ENCODE measurements at regions not wholly inside any gene's neighbourhood (a gene's known extent, or its start where the extent isn't known, plus 50 kb on each side); places are given as distances from the start of the nearest gene placed in this dataset.

- TF ChIP-seq GATA2 (IDR thresholded peaks at IDR 0.05; ENCODE audit: low read depth, low read length) (no peak), GATA3 (IDR thresholded peaks at IDR 0.05; ENCODE audit: low read depth, low read length) (no peak)
These were observed 183.6 kb upstream of the LRFN2 start for GRCh38 chr6:40770794-40771193.

- TF ChIP-seq GATA2 (IDR thresholded peaks at IDR 0.05; ENCODE audit: low read depth, low read length) (no peak), GATA3 (IDR thresholded peaks at IDR 0.05; ENCODE audit: low read depth, low read length) (no peak)
These were observed 177.6 kb upstream of the LRFN2 start for GRCh38 chr6:40764726-40765125.

- TF ChIP-seq GATA2 (IDR thresholded peaks at IDR 0.05; ENCODE audit: low read depth, low read length) (no peak), GATA3 (IDR thresholded peaks at IDR 0.05; ENCODE audit: low read depth, low read length) (no peak)
These were observed 175.8 kb upstream of the LRFN2 start for GRCh38 chr6:40762981-40763380.

GRCh38 chr6:40760887-40761286 is 173.7 kb upstream of the LRFN2 start:
- TF ChIP-seq GATA3 (IDR thresholded peaks at IDR 0.05; ENCODE audit: low read depth, low read length) (no peak), GATA2 (IDR thresholded peaks at IDR 0.05; ENCODE audit: low read depth, low read length) (no peak)

GRCh38 chr6:40759838-40760237 is 172.7 kb upstream of the LRFN2 start:
- TF ChIP-seq GATA3 (IDR thresholded peaks at IDR 0.05; ENCODE audit: low read depth, low read length) (no peak), GATA2 (IDR thresholded peaks at IDR 0.05; ENCODE audit: low read depth, low read length) (no peak)

GRCh38 chr6:40759264-40759663 is 172.1 kb upstream of the LRFN2 start:
- TF ChIP-seq GATA3 (IDR thresholded peaks at IDR 0.05; ENCODE audit: low read depth, low read length) = no peak
- TF ChIP-seq GATA2 (IDR thresholded peaks at IDR 0.05; ENCODE audit: low read depth, low read length) = no peak

GRCh38 chr6:40755749-40756452 is 168.7 kb upstream of the LRFN2 start:
- TF ChIP-seq GATA3 (IDR thresholded peaks at IDR 0.05; ENCODE audit: low read depth, low read length) (no peak), GATA2 (IDR thresholded peaks at IDR 0.05; ENCODE audit: low read depth, low read length) (no peak)

GRCh38 chr6:40755046-40755681 is 168.0 kb upstream of the LRFN2 start:
- TF ChIP-seq GATA2 (IDR thresholded peaks at IDR 0.05; ENCODE audit: low read depth, low read length) (no peak), GATA3 (IDR thresholded peaks at IDR 0.05; ENCODE audit: low read depth, low read length) (no peak)

- TF ChIP-seq GATA2 (IDR thresholded peaks at IDR 0.05; ENCODE audit: low read depth, low read length) (no peak), GATA3 (IDR thresholded peaks at IDR 0.05; ENCODE audit: low read depth, low read length) (no peak)
These were observed 167.4 kb upstream of the LRFN2 start for GRCh38 chr6:40754461-40755045.

- TF ChIP-seq GATA2 (IDR thresholded peaks at IDR 0.05; ENCODE audit: low read depth, low read length) (no peak), GATA3 (IDR thresholded peaks at IDR 0.05; ENCODE audit: low read depth, low read length) (no peak)
These were observed 166.7 kb upstream of the LRFN2 start for GRCh38 chr6:40753675-40754448.

- TF ChIP-seq GATA3 (IDR thresholded peaks at IDR 0.05; ENCODE audit: low read depth, low read length) (no peak), GATA2 (IDR thresholded peaks at IDR 0.05; ENCODE audit: low read depth, low read length) (no peak)
These were observed 165.9 kb upstream of the LRFN2 start for GRCh38 chr6:40753048-40753447.

GRCh38 chr6:40744835-40745234 is 157.7 kb upstream of the LRFN2 start:
- TF ChIP-seq GATA2 (IDR thresholded peaks at IDR 0.05; ENCODE audit: low read depth, low read length) = no peak
- no peak for TF ChIP-seq GATA3 (IDR thresholded peaks at IDR 0.05; ENCODE audit: low read depth, low read length)

- TF ChIP-seq GATA2 (IDR thresholded peaks at IDR 0.05; ENCODE audit: low read depth, low read length) = no peak
These were observed 156.7 kb upstream of the LRFN2 start for GRCh38 chr6:40743690-40744446.

GRCh38 chr6:40743226-40743625 is 156.1 kb upstream of the LRFN2 start:
- TF ChIP-seq GATA3 (IDR thresholded peaks at IDR 0.05; ENCODE audit: low read depth, low read length) (no peak), GATA2 (IDR thresholded peaks at IDR 0.05; ENCODE audit: low read depth, low read length) (no peak)

Data from SH-SY5Y (cell line).